ENCODE measurements at regions not wholly inside any gene's neighbourhood (a gene's known extent, or its start where the extent isn't known, plus 50 kb on each side); places are given as distances from the start of the nearest gene placed in this dataset.

GRCh38 chr3:166669781-166670180 lies 710.3 kb downstream of the ZBBX start:
- H3K27me3 ChIP-seq (ENCODE audit: control insufficient read depth in 1 of 2, insufficient read depth in 2 of 2, low read length in 2 of 2): no peaks in the 10 kb centered on the region
- H3K27ac ChIP-seq (ENCODE audit: extremely low read length, insufficient read depth, low read length): no peak overlapping the region
- ATAC-seq (no peak), FAIRE-seq (no peak), DNase-seq (ENCODE audit: low spot score) (no peak)
- 0 out of 2 replicates have a peak, but pooled peaks cover 2% of the 10 kb centered on the region for H3K9me3 ChIP-seq (ENCODE audit: low read length)
- no peak overlapping the region for H3K9ac ChIP-seq (ENCODE audit: insufficient read depth, low read depth, low read length)
- no peak overlapping the region for H2AFZ ChIP-seq (ENCODE audit: low read length)
- no peak overlapping the region for H3K4me2 ChIP-seq (ENCODE audit: low read depth, low read length)
- H3K4me1 ChIP-seq (ENCODE audit: insufficient read depth, low read length): no peaks in the 10 kb centered on the region
- ChIA-PET POLR2A (no interaction called here), CTCF (ENCODE audit: low intra/inter-chr PET ratio, low total read pairs) (no interaction called here)
- intact Hi-C loops (cut with micrococcal nuclease; ENCODE audit: unreplicated experiment) (no loop called here), in situ Hi-C loops (cut with HindIII; ENCODE audit: extremely low pct_ligation_motif_present, low pct_unique_long_range_greater_than_20kb) (no loop called here)
- H3K79me2 ChIP-seq (ENCODE audit: insufficient read depth, low read length): no peaks in the 10 kb centered on the region
- BruUV-seq (replicated peaks): no TSS peak
- no peak overlapping the region for H3K4me3 ChIP-seq (replicated peaks in 1 of 3; ENCODE audit: insufficient read depth in 1 of 3, low read depth in 2 of 3, low read length in 3 of 3)
- TF ChIP-seq FOXA3 (CRISPR knock-in tag; IDR thresholded peaks at IDR 0.05): no peak
- no peak for TF ChIP-seq MTA1 (CRISPR knock-in tag; IDR thresholded peaks at IDR 0.05; ENCODE audit: borderline replicate concordance)
- TF ChIP-seq ZNF138 (CRISPR knock-in tag; IDR thresholded peaks at IDR 0.05; ENCODE audit: low read depth): no peak
- TF ChIP-seq ZNF598 (CRISPR knock-in tag; IDR thresholded peaks at IDR 0.05; ENCODE audit: borderline replicate concordance): no peak
- no peak for TF ChIP-seq ZNF234 (CRISPR knock-in tag; conservative IDR thresholded peaks at IDR 0.05)
- no peak for TF ChIP-seq MLX (CRISPR knock-in tag; IDR thresholded peaks at IDR 0.05)
- no peak for TF ChIP-seq NCOR1 (IDR thresholded peaks at IDR 0.05; ENCODE audit: borderline replicate concordance, low read length)
- no peak for TF ChIP-seq KDM3A (CRISPR knock-in tag; IDR thresholded peaks at IDR 0.05; ENCODE audit: low read depth)
- TF ChIP-seq MTF1 (CRISPR knock-in tag; IDR thresholded peaks at IDR 0.05): no peak
- no peak for TF ChIP-seq ATRX (CRISPR knock-in tag; IDR thresholded peaks at IDR 0.05; ENCODE audit: borderline replicate concordance)
- TF ChIP-seq ZNF558 (CRISPR knock-in tag; IDR thresholded peaks at IDR 0.05; ENCODE audit: borderline replicate concordance): no peak
- TF ChIP-seq FIP1L1 (IDR thresholded peaks at IDR 0.05; ENCODE audit: borderline replicate concordance, insufficient read depth, low read depth, low read length): no peak
- no peak for TF ChIP-seq SALL1 (CRISPR knock-in tag; IDR thresholded peaks at IDR 0.05)
- no peaks in the 10 kb centered on the region for H4K20me1 ChIP-seq (ENCODE audit: insufficient read depth, low read length)
- no peaks in the 10 kb centered on the region for H3K36me3 ChIP-seq (replicated peaks in 1 of 2; ENCODE audit: control insufficient read depth in 1 of 2, insufficient read depth in 2 of 2, low read length in 2 of 2)

All from HepG2 (cell line).